HEK293 (cell line): ENCODE measurements at regions not wholly inside any gene's neighbourhood (a gene's known extent, or its start where the extent isn't known, plus 50 kb on each side); places are given as distances from the start of the nearest gene placed in this dataset.
A peak's percentile ranks its signal among the peaks of the same experiment; 100 is the strongest.

Source experiments
- CTCF ChIA-PET: fragments of 350-600 bp; formaldehyde crosslinking; extraction: SDS; loops from one replicate; lab custom pipeline; 2021; ENCODE audit warnings: antibody characterized with exemption; lab: Yijun Ruan, JAX
- POLR2A ChIA-PET: fragments of 300-600 bp; formaldehyde crosslinking; extraction: SDS; loops from one replicate; lab custom pipeline; 2020; ENCODE audit warnings: antibody characterized with exemption, inconsistent platforms; lab: Yijun Ruan, JAX
- H3K27ac ChIP-seq: fragments of 200-500 bp; sonication (Bioruptor generic); 2 replicates; pipeline ENCODE4 v1.5.1; 2014; ENCODE audit warnings: low read depth, low read length, control low read depth, inconsistent platforms; ENCODE audit errors: extremely low read depth
- H3K36me3 ChIP-seq, 2 experiments: fragments of 200-500 bp in 1 of 2; sonication (Bioruptor generic) in 1 of 2; 1 replicate in 1 of 2; 2 replicates in 1 of 2; pipeline ENCODE4 v1.5.1; 2014 to 2017; ENCODE audit warnings: inconsistent platforms in 2 of 2, low read length in 2 of 2; ENCODE audit not compliant: control insufficient read depth in 2 of 2, insufficient read depth in 1 of 2
- H3K4me1 ChIP-seq: fragments of 200-500 bp; sonication (Bioruptor generic); 2 replicates; pipeline ENCODE4 v1.5.1; 2014; ENCODE audit warnings: mild to moderate bottlenecking, low read length, inconsistent platforms; ENCODE audit not compliant: control insufficient read depth, insufficient read depth
- H3K4me3 ChIP-seq: 2 replicates; pipeline ENCODE4 v1.5.1; 2011; ENCODE audit warnings: low read depth, mild to moderate bottlenecking, control low read depth, low read length, moderate library complexity
- H3K9me3 ChIP-seq: fragments of 200-500 bp; sonication (Bioruptor generic); 2 replicates; pipeline ENCODE4 v1.5.1; 2014; ENCODE audit warnings: low read depth, low read length, inconsistent platforms; ENCODE audit not compliant: control insufficient read depth, insufficient read depth
- BCL11A ChIP-seq: fragments of 450-650 bp; formaldehyde crosslinking; IDR thresholded peaks from 2 replicates; pipeline ENCODE4 v1.5.1; 2016; ENCODE audit warnings: low read depth, missing biosample characterization, missing genetic modification characterization
- BCL6B ChIP-seq: fragments of 450-650 bp; formaldehyde crosslinking; IDR thresholded peaks from 2 replicates; pipeline ENCODE4 v1.5.1; 2017; ENCODE audit warnings: missing biosample characterization, missing genetic modification characterization
- GLIS1 ChIP-seq: fragments of 450-650 bp; formaldehyde crosslinking; IDR thresholded peaks from 2 replicates; pipeline ENCODE4 v1.5.1; 2016; ENCODE audit warnings: missing biosample characterization, missing genetic modification characterization
- HOXC10 ChIP-seq: sonication (generic); formaldehyde crosslinking; IDR thresholded peaks from 2 replicates; pipeline ENCODE4 v1.8.1; 2023; ENCODE audit warnings: mild to moderate bottlenecking, missing genetic modification reagents
- SCRT2 ChIP-seq: fragments of 450-650 bp; formaldehyde crosslinking; IDR thresholded peaks from 2 replicates; pipeline ENCODE4 v1.5.1; 2016; ENCODE audit warnings: missing biosample characterization, missing genetic modification characterization
- YY2 ChIP-seq: fragments of 450-650 bp; formaldehyde crosslinking; IDR thresholded peaks from 2 replicates; pipeline ENCODE4 v1.5.1; 2016; ENCODE audit warnings: missing biosample characterization, missing genetic modification characterization
- ZNF155 ChIP-seq: fragments of 450-650 bp; formaldehyde crosslinking; IDR thresholded peaks from 2 replicates; pipeline ENCODE4 v1.5.1; 2016; ENCODE audit warnings: missing biosample characterization, missing genetic modification characterization
- ZNF175 ChIP-seq: fragments of 450-650 bp; formaldehyde crosslinking; IDR thresholded peaks from 2 replicates; pipeline ENCODE4 v1.5.1; 2016; ENCODE audit warnings: missing biosample characterization, missing genetic modification characterization
- ZNF202 ChIP-seq: fragments of 450-650 bp; formaldehyde crosslinking; IDR thresholded peaks from 2 replicates; pipeline ENCODE4 v1.5.1; 2016; ENCODE audit warnings: missing biosample characterization, missing genetic modification characterization, borderline replicate concordance
- ZNF404 ChIP-seq: fragments of 450-650 bp; formaldehyde crosslinking; IDR thresholded peaks from 2 replicates; pipeline ENCODE4 v1.5.1; 2017; ENCODE audit warnings: missing biosample characterization, missing genetic modification characterization
- ZNF416 ChIP-seq: fragments of 450-650 bp; formaldehyde crosslinking; IDR thresholded peaks from 2 replicates; pipeline ENCODE4 v1.5.1; 2016; ENCODE audit warnings: missing biosample characterization, missing genetic modification characterization
- ZNF791 ChIP-seq: fragments of 450-650 bp; formaldehyde crosslinking; IDR thresholded peaks from 2 replicates; pipeline ENCODE4 v1.5.1; 2016; ENCODE audit warnings: missing biosample characterization, missing genetic modification characterization
- TF ChIP-seq, protein P1 (sequence below): fragments of 450-650 bp; formaldehyde crosslinking; IDR thresholded peaks from 2 replicates; pipeline ENCODE4 v1.5.1; 2017; ENCODE audit warnings: missing biosample characterization, mild to moderate bottlenecking, missing genetic modification characterization, moderate library complexity
- TF ChIP-seq, protein P2 (sequence below): fragments of 450-650 bp; formaldehyde crosslinking; IDR thresholded peaks from 2 replicates; pipeline ENCODE4 v1.5.1; 2016; ENCODE audit warnings: missing biosample characterization, missing genetic modification characterization

- Histone ChIP-seq H3K4me3 (no peak overlapping the region), H3K36me3 (no peaks in the 10 kb centered on the region), H3K4me1 (no peaks in the 10 kb centered on the region; the same call in 1 of the 2 replicates), H3K27ac (no peak overlapping the region), H3K9me3 (no peaks in the 10 kb centered on the region)
- CTCF ChIA-PET, result no interaction called here
- POLR2A ChIA-PET, result interaction anchor here (0.9 kb wide), 1 partner anchor 9 kb away, joined by 5 read pairs; no protein-coding TSS in a partner anchor
- TF ChIP-seq GLIS1 (no peak), SCRT2 (tag by site-specific recombination) (peak; percentile 42)
- TF ChIP-seq, all 188 proteins: peak for 1
Observed at GRCh38 chr5:175805256-175806011, 65.9 kb upstream of the CPLX2 start.

- ChIA-PET CTCF (no interaction called here), POLR2A (interaction anchor here (1.5 kb wide), 1 partner anchor 12 kb away, joined by 6 read pairs; no protein-coding TSS in a partner anchor)
- Histone ChIP-seq H3K4me1 (no peaks in the 10 kb centered on the region; the same call in 1 of the 2 replicates), H3K36me3 (no peaks in the 10 kb centered on the region), H3K4me3 (no peak overlapping the region), H3K27ac (no peak overlapping the region), H3K9me3 (no peaks in the 10 kb centered on the region)
- TF ChIP-seq ZNF416 (tag by site-specific recombination), result no peak
- TF ChIP-seq, protein P1, sequence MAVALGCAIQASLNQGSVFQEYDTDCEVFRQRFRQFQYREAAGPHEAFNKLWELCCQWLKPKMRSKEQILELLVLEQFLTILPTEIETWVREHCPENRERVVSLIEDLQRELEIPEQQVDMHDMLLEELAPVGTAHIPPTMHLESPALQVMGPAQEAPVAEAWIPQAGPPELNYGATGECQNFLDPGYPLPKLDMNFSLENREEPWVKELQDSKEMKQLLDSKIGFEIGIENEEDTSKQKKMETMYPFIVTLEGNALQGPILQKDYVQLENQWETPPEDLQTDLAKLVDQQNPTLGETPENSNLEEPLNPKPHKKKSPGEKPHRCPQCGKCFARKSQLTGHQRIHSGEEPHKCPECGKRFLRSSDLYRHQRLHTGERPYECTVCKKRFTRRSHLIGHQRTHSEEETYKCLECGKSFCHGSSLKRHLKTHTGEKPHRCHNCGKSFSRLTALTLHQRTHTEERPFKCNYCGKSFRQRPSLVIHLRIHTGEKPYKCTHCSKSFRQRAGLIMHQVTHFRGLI (tag by site-specific recombination), result no peak
- no peak for TF ChIP-seq BCL6B
- TF ChIP-seq, protein P2, sequence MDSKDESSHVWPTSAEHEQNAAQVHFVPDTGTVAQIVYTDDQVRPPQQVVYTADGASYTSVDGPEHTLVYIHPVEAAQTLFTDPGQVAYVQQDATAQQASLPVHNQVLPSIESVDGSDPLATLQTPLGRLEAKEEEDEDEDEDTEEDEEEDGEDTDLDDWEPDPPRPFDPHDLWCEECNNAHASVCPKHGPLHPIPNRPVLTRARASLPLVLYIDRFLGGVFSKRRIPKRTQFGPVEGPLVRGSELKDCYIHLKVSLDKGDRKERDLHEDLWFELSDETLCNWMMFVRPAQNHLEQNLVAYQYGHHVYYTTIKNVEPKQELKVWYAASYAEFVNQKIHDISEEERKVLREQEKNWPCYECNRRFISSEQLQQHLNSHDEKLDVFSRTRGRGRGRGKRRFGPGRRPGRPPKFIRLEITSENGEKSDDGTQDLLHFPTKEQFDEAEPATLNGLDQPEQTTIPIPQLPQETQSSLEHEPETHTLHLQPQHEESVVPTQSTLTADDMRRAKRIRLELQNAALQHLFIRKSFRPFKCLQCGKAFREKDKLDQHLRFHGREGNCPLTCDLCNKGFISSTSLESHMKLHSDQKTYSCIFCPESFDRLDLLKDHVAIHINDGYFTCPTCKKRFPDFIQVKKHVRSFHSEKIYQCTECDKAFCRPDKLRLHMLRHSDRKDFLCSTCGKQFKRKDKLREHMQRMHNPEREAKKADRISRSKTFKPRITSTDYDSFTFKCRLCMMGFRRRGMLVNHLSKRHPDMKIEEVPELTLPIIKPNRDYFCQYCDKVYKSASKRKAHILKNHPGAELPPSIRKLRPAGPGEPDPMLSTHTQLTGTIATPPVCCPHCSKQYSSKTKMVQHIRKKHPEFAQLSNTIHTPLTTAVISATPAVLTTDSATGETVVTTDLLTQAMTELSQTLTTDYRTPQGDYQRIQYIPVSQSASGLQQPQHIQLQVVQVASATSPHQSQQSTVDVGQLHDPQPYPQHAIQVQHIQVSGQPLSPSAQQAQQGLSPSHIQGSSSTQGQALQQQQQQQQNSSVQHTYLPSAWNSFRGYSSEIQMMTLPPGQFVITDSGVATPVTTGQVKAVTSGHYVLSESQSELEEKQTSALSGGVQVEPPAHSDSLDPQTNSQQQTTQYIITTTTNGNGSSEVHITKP, result no peak
- TF ChIP-seq YY2 (tag by site-specific recombination), result no peak
- no peak for TF ChIP-seq ZNF404 (tag by site-specific recombination)
- no peak for TF ChIP-seq ZNF202 (tag by site-specific recombination)
- TF ChIP-seq BCL11A (tag by site-specific recombination), result no peak
- TF ChIP-seq ZNF155 (tag by site-specific recombination), result no peak
- TF ChIP-seq ZNF175, result no peak
- TF ChIP-seq ZNF791 (tag by site-specific recombination), result no peak
- no peak for TF ChIP-seq HOXC10 (CRISPR knock-in tag)
Observed at GRCh38 chr5:175808711-175809110, 62.7 kb upstream of the CPLX2 start.
